ENCODE measurements at regions not wholly inside any gene's neighbourhood (a gene's known extent, or its start where the extent isn't known, plus 50 kb on each side); places are given as distances from the start of the nearest gene placed in this dataset.

DNA sequence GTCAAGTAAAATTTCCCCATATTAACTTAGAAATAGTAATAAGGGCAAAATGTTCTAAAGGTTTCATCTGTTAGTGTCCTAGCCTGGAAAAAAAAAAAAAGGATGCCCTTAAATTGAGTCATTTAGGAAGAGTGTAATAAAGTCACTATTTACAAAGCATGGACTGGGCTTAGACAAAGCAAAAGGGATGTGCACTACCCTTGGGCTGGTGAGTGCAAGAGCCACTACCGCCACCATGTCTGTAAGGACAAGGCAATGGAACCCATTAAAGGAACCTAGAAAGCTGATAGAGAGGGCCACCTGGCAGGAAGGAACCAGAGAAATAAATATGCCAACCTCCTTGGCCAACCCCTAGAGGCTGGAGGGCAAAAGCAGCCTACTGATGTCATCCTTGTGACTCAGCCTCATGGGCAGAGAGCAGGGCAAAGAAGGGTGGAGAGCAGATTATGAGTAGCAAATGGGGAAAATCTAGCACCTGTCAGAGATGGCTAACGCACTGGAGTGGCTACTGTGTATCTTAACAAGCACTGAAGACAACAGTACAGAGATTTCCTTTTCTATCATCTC, 59.5 kb upstream of the FUT8 start:
- no peak for TF ChIP-seq POLR2A (IDR thresholded peaks at IDR 0.05; ENCODE audit: low read depth, low read length)
- no peak for TF ChIP-seq CTCF (conservative IDR thresholded peaks at IDR 0.05; ENCODE audit: low read depth, low read length)
- TF ChIP-seq FOS (IDR thresholded peaks at IDR 0.05; ENCODE audit: low read depth, low read length): no peak

Data from IMR-90 (cell line).